Mesenchymal stem cell (in vitro differentiated cells and primary cell): ENCODE measurements at regions not wholly inside any gene's neighbourhood (a gene's known extent, or its start where the extent isn't known, plus 50 kb on each side); places are given as distances from the start of the nearest gene placed in this dataset.

Experiments used
- DNase-seq: peaks from one replicate; pipeline ENCODE4 v3.0.0-alpha.2; 2013
- H2AFZ ChIP-seq: one replicate; pipeline ENCODE4 v1.6.1; 2013; ENCODE audit warnings: low read depth, mild to moderate bottlenecking, control low read depth, inconsistent platforms, low read length, moderate library complexity
- H2AK5ac ChIP-seq: 2 replicates; pipeline ENCODE4 v1.6.1; 2013; ENCODE audit warnings: low read length, moderate library complexity, mild to moderate bottlenecking, inconsistent platforms; ENCODE audit not compliant: severe bottlenecking
- H2BK120ac ChIP-seq: one replicate; pipeline ENCODE4 v1.6.1; 2013; ENCODE audit warnings: low read depth, mild to moderate bottlenecking, inconsistent platforms, low read length, moderate library complexity
- H2BK12ac ChIP-seq, 2 experiments: one replicate each; pipeline ENCODE4 v1.6.1; 2013; ENCODE audit warnings: inconsistent platforms in 2 of 2, low read length in 2 of 2, mild to moderate bottlenecking in 2 of 2, moderate library complexity in 2 of 2, control low read depth in 1 of 2
- H2BK15ac ChIP-seq: one replicate; pipeline ENCODE4 v1.6.1; 2013; ENCODE audit warnings: mild to moderate bottlenecking, low read depth, inconsistent platforms; ENCODE audit not compliant: poor library complexity, severe bottlenecking
- H2BK5ac ChIP-seq: 2 replicates; pipeline ENCODE4 v1.6.1; 2013; ENCODE audit warnings: low read depth, mild to moderate bottlenecking, low read length, control low read depth, inconsistent platforms; ENCODE audit not compliant: poor library complexity, severe bottlenecking
- H3K14ac ChIP-seq, 2 experiments: one replicate each; pipeline ENCODE4 v1.6.1; 2013; ENCODE audit warnings: inconsistent platforms in 2 of 2, low read length in 2 of 2, control low read depth in 1 of 2, mild to moderate bottlenecking in 1 of 2, moderate library complexity in 1 of 2
- H3K18ac ChIP-seq, 2 experiments: one replicate each; pipeline ENCODE4 v1.6.1; 2013; ENCODE audit warnings: inconsistent platforms in 2 of 2, low read length in 2 of 2, control low read depth in 1 of 2, low read depth in 1 of 2, mild to moderate bottlenecking in 1 of 2
- H3K23ac ChIP-seq, 2 experiments: one replicate each; pipeline ENCODE4 v1.6.1; 2013; ENCODE audit warnings: inconsistent platforms in 2 of 2, low read length in 2 of 2, mild to moderate bottlenecking in 2 of 2, moderate library complexity in 2 of 2, control low read depth in 1 of 2
- H3K27ac ChIP-seq: 2 replicates; pipeline ENCODE4 v1.5.1; 2013; ENCODE audit warnings: mild to moderate bottlenecking, moderate library complexity, low read length, control low read depth, inconsistent platforms; ENCODE audit not compliant: poor library complexity, severe bottlenecking
- H3K27me3 ChIP-seq, 2 experiments: 2 replicates each; pipeline versions ENCODE4 v1.6.1 to v1.7.0; 2013; ENCODE audit warnings: low read length in 2 of 2, mild to moderate bottlenecking in 2 of 2, moderate library complexity in 2 of 2, control low read depth in 1 of 2, inconsistent platforms in 1 of 2; ENCODE audit not compliant: control insufficient read depth in 1 of 2, insufficient read depth in 1 of 2
- H3K36me3 ChIP-seq, 2 experiments: 2 replicates each; pipeline versions ENCODE4 v1.6.1 to v1.7.0; 2013; ENCODE audit warnings: low read length in 2 of 2, control low read depth in 1 of 2, inconsistent platforms in 1 of 2, low read depth in 1 of 2, mild to moderate bottlenecking in 1 of 2; ENCODE audit not compliant: insufficient read depth in 2 of 2, control insufficient read depth in 1 of 2
- H3K4ac ChIP-seq, 2 experiments: one replicate each; pipeline ENCODE4 v1.6.1; 2013; ENCODE audit warnings: inconsistent platforms in 2 of 2, low read length in 2 of 2, mild to moderate bottlenecking in 2 of 2, moderate library complexity in 2 of 2, control low read depth in 1 of 2, low read depth in 1 of 2
- H3K4me1 ChIP-seq: 2 replicates; pipeline ENCODE4 v1.6.1; 2013; ENCODE audit warnings: low read depth, low read length, control low read depth; ENCODE audit not compliant: control insufficient read depth, insufficient read depth
- H3K4me2 ChIP-seq: 2 replicates; pipeline ENCODE4 v1.6.1; 2013; ENCODE audit warnings: low read length, mild to moderate bottlenecking, inconsistent platforms; ENCODE audit not compliant: poor library complexity, severe bottlenecking
- H3K4me3 ChIP-seq, 2 experiments: 2 replicates each; pipeline versions ENCODE4 v1.5.1 to v1.7.0; 2013; ENCODE audit warnings: low read length in 2 of 2, mild to moderate bottlenecking in 2 of 2, control low read depth in 1 of 2, low read depth in 1 of 2; ENCODE audit not compliant: insufficient read depth in 1 of 2
- H3K79me1 ChIP-seq: replicated peaks from 2 replicates; pipeline ENCODE4 v1.6.1; 2013; ENCODE audit warnings: mild to moderate bottlenecking, control low read depth, low read length, inconsistent platforms; ENCODE audit not compliant: poor library complexity, severe bottlenecking
- H3K9ac ChIP-seq: 2 replicates; pipeline ENCODE4 v1.7.0; 2013; ENCODE audit warnings: mild to moderate bottlenecking, low read length, moderate library complexity
- H3K9me3 ChIP-seq: 2 replicates; pipeline ENCODE4 v1.7.0; 2013; ENCODE audit warnings: mild to moderate bottlenecking, low read length; ENCODE audit not compliant: control insufficient read depth
- H4K8ac ChIP-seq: one replicate; pipeline ENCODE4 v1.6.1; 2013; ENCODE audit warnings: inconsistent platforms, mild to moderate bottlenecking, low read length, moderate library complexity
- H4K91ac ChIP-seq: one replicate; pipeline ENCODE4 v1.6.1; 2013; ENCODE audit warnings: mild to moderate bottlenecking, low read length, inconsistent platforms
- WGBS: methylation state at CpG from one replicate; pipeline ENCODE4 v1.1.7; 2013; ENCODE audit warnings: mixed read lengths; 5-methylcytosine and 5-hydroxymethylcytosine counted together

DNA sequence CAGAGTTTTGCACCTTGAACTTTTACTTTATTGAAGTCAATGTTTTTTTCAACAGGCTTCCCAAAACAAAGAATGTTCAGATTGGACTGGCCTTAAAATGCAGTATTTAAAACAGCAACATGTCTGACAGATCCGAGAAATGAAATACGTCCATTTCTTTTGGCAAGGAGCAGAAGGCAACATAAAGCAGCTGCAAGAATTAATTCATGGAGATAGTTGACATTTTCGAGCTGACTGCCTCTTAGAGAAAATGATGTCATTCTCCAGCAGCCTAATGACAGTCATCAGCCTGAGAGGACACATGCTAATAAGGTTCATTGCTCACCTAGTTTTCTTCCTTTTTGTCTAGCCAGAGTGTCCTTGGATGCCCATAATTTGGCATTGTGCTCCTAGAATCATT is 232.2 kb upstream of the SEMA6A start:
- Histone ChIP-seq H3K23ac (no peak overlapping the region), H3K4me2 (no peak overlapping the region), H2AFZ (no peak overlapping the region), H4K8ac (no peak overlapping the region), H2BK5ac (no peak overlapping the region), H3K9ac (no peak overlapping the region), H3K4ac (no peak overlapping the region), H3K27ac (no peak overlapping the region), H3K9me3 (no peaks in the 10 kb centered on the region), H2BK120ac (no peak overlapping the region), H3K18ac (no peak overlapping the region), H3K27me3 (no peaks in the 10 kb centered on the region), H3K36me3 (no peaks in the 10 kb centered on the region), H2AK5ac (no peak overlapping the region), H3K14ac (no peak overlapping the region), H4K91ac (no peak overlapping the region), H2BK15ac (no peak overlapping the region), H3K4me1 (no peaks in the 10 kb centered on the region), H2BK12ac (no peak overlapping the region), H3K79me1 (no peaks in the 10 kb centered on the region), H3K4me3 (no peak overlapping the region)
- DNase-seq, result no peak
- WGBS, result 72% methylated on average over 3 of the region's 3 CpGs

DNA sequence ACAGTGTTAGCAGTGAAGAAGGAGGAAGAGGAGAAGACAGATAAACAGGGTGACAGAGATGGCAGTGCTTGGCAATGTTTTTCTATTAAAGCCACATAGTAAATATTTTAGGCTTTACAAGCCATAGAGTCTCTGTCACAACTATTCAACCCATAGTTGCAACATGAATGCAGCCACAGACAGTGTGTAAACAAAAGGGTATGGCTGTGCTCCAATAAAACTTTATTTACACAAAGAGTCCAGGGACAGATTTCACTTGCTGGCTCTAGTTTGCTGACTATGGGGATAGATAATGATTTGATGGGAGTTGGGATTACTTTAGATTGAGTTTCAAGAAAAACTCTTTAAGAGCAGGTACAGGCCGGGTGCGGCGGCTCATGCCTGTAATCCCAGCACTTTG is 224.8 kb upstream of the SEMA6A start:
- no peak overlapping the region for H3K4me3 ChIP-seq
- H3K27ac ChIP-seq, result no peak overlapping the region
- no peak overlapping the region for H4K8ac ChIP-seq
- H3K14ac ChIP-seq, result no peak overlapping the region
- H2AFZ ChIP-seq, result no peak overlapping the region
- no peak overlapping the region for H2BK12ac ChIP-seq
- no peak overlapping the region for H3K4me2 ChIP-seq
- H3K4ac ChIP-seq, result no peak overlapping the region
- no CpG with 5 or more reads among the region's 3 CpGs for WGBS
- no peak overlapping the region for H3K18ac ChIP-seq
- no peak overlapping the region for H2BK120ac ChIP-seq
- no peak overlapping the region for H2AK5ac ChIP-seq
- no peaks in the 10 kb centered on the region for H3K27me3 ChIP-seq
- DNase-seq, result peak; percentile 4
- peaks cover 4% of the 10 kb centered on the region for H3K9me3 ChIP-seq
- no peak overlapping the region for H2BK15ac ChIP-seq
- H3K4me1 ChIP-seq, result no peaks in the 10 kb centered on the region
- no peak overlapping the region for H4K91ac ChIP-seq
- no peak overlapping the region for H3K9ac ChIP-seq
- no peak overlapping the region for H2BK5ac ChIP-seq
- no peaks in the 10 kb centered on the region for H3K79me1 ChIP-seq
- no peaks in the 10 kb centered on the region for H3K36me3 ChIP-seq
- H3K23ac ChIP-seq, result no peak overlapping the region

DNA sequence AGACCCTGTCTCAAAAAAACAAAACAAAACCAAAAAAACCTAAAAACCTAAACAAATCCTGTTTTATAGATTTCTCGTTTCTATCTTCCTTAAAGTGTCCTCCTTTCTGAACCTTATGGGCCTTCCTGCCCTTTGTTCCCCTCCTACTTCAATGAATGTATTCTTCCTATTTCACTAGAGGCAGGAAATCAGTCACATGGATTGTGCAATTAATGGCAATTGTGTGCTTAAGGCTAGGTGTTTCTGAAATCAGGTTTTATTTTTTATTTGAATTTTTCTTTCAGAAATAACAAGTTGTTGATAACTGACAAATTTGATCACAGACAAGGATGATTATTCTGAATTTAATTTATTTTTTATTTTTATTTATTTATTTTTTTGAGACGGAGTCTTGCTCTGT is 220.6 kb upstream of the SEMA6A start:
- Histone ChIP-seq H2BK5ac (no peak overlapping the region), H2AFZ (no peak overlapping the region), H3K4me2 (no peak overlapping the region), H4K8ac (no peak overlapping the region), H2AK5ac (no peak overlapping the region), H3K27me3 (no peaks in the 10 kb centered on the region), H3K18ac (no peak overlapping the region), H3K27ac (no peak overlapping the region), H2BK15ac (no peak overlapping the region), H2BK12ac (no peak overlapping the region), H3K9ac (no peak overlapping the region), H4K91ac (no peak overlapping the region), H3K36me3 (no peaks in the 10 kb centered on the region), H3K79me1 (no peaks in the 10 kb centered on the region), H3K4me1 (no peaks in the 10 kb centered on the region), H3K23ac (no peak overlapping the region), H3K4ac (no peak overlapping the region), H3K9me3 (peaks cover 4% of the 10 kb centered on the region), H3K4me3 (no peak overlapping the region), H3K14ac (no peak overlapping the region), H2BK120ac (no peak overlapping the region)
- WGBS, result 97% methylated on average over 2 of the region's 2 CpGs
- DNase-seq, result no peak

DNA sequence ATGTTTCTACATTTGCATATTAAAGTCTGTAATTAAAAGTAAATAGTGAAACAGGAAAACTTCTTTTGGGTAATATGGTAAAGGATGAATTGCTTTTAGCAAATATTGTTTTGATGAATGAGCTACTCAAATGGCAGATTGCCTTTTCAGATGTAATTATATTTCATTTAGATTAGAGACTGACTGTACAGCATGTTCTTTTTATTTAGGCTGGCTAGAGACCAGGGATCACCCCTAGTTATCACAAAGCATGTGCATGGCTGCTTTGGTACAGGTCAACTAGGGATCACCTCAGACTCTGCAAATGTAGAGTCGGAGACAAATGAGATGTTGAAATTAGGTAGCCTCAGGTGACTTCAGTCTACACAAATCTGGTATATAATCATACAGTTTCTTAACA is 214.9 kb upstream of the SEMA6A start:
- Histone ChIP-seq H3K79me1 (no peaks in the 10 kb centered on the region), H2BK15ac (no peak overlapping the region), H3K4me1 (no peaks in the 10 kb centered on the region), H4K91ac (no peak overlapping the region), H3K4ac (no peak overlapping the region), H2AFZ (no peak overlapping the region), H2BK5ac (no peak overlapping the region), H3K14ac (no peak overlapping the region), H3K18ac (no peak overlapping the region), H3K9me3 (peaks cover 5% of the 10 kb centered on the region), H3K27me3 (no peaks in the 10 kb centered on the region), H3K23ac (no peak overlapping the region), H3K4me2 (no peak overlapping the region), H3K4me3 (no peak overlapping the region), H2BK12ac (no peak overlapping the region), H2BK120ac (no peak overlapping the region), H3K27ac (no peak overlapping the region), H3K36me3 (no peaks in the 10 kb centered on the region), H3K9ac (no peak overlapping the region), H4K8ac (no peak overlapping the region), H2AK5ac (no peak overlapping the region)
- WGBS, result 100% methylated on average over 1 of the region's 1 CpG
- no peak for DNase-seq
